ENCODE measurements at regions not wholly inside any gene's neighbourhood (a gene's known extent, or its start where the extent isn't known, plus 50 kb on each side); places are given as distances from the start of the nearest gene placed in this dataset.

- TF ChIP-seq FOXM1 (IDR thresholded peaks at IDR 0.05; ENCODE audit: borderline replicate concordance) (no peak), TARDBP (IDR thresholded peaks at IDR 0.05) (no peak), CTBP1 (IDR thresholded peaks at IDR 0.05; ENCODE audit: borderline replicate concordance) (no peak), NFRKB (IDR thresholded peaks at IDR 0.05) (no peak), SP1 (IDR thresholded peaks at IDR 0.05) (no peak), FOXA1 (IDR thresholded peaks at IDR 0.05) (no peak), ELF4 (IDR thresholded peaks at IDR 0.05) (no peak), ZNF384 (IDR thresholded peaks at IDR 0.05) (no peak), LEF1 (IDR thresholded peaks at IDR 0.05; ENCODE audit: borderline replicate concordance) (no peak), SUZ12 (IDR thresholded peaks at IDR 0.05) (no peak), BHLHE40 (IDR thresholded peaks at IDR 0.05; ENCODE audit: borderline replicate concordance) (no peak), ARNT (IDR thresholded peaks at IDR 0.05) (no peak)
These were observed 129.5 kb downstream of the EXOC5 start for GRCh38 chr14:57139173-57139572.

Data from HEK293T (cell line).